GM19467 (cell line): ENCODE measurements at regions not wholly inside any gene's neighbourhood (a gene's known extent, or its start where the extent isn't known, plus 50 kb on each side); places are given as distances from the start of the nearest gene placed in this dataset.

Experiments used
- ATAC-seq: cut with Tn5 transposase; IDR thresholded peaks from one replicate; pipeline ENCODE4 v1.9.1; 2021; ENCODE audit warnings: mild to moderate bottlenecking, moderate library complexity; ENCODE audit not compliant: unreplicated experiment

DNA sequence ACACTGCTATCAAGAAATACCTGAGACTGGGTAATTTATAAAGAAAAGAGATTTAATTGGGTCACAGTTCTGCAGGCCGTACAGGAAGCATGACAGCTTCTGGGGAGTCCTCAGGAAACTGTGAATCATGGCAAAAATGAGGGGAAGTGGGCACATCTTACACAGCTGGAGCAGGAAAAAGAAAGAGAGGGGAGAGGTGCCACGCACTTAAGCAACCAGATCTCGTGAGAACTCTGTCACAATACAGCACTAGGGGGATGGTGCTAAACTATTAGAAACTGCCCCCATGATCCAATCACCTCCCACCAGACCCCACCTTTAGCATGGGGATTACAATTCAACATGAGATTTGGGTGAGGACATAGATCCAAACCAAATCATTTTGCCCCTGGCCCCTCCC is 105.5 kb upstream of the CPLX2 start:
- ATAC-seq: no peak

DNA sequence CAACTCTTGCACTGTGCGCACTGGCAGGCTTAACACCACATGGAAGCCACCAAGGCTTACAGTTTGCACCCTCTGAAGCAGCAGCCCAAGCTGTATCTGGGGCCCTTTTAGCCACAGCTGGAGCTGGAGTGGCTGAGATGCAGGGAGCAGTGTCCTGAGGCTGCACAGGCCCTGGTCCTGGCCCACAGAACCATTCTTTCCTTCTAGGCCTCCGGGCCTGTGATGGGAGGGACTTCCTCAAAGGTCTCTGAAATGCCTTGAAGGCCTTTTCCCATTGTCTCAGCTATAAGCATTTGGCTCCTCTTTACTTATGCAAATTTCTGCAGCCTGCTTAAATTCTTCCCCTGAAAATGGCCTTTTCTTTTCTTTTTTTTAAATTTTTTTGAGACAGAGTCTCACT is 104.4 kb upstream of the CPLX2 start:
- no peak for ATAC-seq

DNA sequence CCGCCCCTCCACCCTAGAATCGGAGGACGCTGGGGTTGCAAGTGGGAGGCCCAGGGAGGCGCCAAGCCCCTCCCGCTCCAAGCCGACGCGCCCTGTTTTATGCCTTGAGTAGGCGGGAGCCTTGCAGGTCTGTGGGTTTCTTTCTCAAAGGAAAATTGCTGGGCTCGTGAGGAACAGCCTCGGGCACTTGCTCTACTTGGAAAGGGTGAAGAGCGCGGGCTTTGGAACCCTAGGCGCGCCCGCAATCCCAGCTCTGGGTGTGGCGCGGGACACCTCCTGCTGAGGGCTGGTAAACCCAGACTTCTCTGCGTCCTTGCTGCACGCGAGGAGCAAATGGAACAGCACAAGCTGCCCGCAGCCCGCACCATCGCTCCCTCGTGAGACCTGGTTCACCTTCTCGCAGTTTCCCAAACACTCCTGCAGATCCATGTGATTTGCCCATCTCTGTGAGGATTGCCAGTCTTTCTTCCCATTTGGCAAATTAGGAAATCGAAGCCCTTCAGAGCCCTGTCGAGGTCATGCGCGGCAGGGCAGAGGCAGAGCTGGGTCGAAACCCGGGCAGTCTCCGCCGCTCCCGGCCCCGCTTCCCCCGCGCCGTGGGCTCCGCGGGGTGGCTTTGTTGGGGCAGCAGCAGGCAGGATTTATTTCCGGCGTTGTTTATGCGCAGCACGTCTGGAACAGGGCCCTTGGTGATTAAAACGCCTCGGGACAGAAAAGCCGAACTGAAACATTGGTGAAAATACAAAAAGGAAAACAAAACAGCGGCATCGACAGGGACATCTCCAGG is 98.4 kb upstream of the CPLX2 start:
- no peak for ATAC-seq

DNA sequence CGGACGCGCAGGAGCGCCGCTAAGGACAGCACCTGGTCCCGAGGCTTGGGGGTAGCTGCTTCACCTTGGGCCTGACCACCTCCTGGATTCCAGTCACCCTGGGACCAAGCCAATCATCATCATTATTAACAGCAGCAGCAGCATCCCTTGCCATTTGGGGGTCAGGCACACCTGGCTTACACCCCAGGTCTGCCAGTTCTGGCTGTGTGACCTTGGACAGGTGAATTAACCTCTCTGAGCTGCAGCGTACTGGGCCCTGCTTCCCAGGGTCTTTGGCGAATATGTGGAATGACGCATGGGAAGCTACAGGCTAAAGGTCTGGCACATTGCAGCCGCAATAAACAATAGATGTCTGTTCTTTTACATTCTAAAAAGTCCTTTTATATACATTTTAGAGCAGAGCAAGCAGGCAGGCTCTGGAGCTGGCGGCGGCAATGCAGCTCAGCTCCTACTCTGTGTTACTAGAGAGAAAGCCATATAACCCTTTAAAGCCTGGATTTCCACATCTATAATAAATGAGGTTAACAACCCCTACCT is 97.8 kb upstream of the CPLX2 start:
- ATAC-seq: no peak

DNA sequence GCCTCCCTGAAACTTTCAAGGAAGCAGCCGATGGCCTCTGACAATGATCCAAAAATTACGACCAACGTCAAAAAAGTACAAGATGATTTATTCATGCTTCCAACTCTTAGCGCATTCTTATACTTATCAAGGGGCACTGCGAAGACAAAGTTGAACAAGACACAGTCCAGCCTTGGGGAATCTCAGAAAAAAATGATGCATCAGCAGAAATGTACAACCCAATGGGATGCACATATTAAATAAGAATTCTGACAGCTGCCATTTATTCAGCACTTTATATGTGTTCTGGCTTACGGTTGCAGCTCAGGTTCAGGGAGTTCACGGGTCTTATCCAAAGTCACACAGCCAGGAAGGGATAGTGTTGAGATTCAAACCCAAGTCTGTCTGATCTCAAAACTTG is 96.0 kb upstream of the CPLX2 start:
- ATAC-seq: no peak

DNA sequence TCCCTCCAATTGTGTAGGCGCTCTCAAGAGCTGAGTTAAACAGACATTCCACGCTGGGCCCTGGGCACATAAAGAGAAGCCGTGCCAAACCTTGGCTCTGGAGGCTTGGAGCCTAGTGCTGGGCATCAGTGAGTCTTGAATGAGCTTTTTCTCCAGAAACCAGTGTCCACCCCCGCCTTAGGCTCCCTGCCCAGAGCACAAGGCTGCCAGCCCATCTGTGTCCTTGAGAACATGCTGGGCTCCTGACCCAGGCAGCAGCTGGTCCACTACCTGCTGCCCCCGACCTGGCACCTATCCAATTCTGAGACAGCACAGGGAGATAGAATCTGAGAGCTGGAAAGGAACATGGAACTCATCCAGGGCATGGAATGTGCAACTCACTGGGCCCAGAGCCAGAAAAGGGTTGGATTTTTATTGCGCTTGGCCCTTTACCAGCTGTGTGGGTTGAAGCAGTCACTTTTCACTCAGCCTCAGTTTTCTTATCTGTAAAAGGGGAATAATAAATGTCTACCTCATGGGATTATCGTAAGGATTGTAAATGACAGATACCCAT is 92.4 kb upstream of the CPLX2 start:
- ATAC-seq: no peak

DNA sequence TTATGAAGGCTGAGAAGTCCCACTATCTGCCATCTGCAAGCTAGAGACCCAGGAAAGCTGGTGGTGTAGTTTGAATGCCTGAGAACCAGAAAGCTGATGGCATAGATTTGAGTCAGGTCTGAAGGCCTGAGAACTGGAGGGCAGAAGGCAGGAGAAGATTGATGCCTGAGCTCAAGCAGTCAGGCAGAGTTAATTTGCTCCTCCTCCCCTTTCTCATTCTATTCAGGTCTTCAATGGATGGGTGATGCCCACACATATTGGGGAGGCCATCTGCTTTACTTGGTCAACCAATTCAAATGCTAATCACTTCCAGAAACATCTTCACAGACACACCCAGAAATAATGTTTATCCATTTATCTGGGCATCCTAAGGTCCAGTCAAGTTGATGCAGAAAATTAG is 87.6 kb upstream of the CPLX2 start:
- no peak for ATAC-seq

DNA sequence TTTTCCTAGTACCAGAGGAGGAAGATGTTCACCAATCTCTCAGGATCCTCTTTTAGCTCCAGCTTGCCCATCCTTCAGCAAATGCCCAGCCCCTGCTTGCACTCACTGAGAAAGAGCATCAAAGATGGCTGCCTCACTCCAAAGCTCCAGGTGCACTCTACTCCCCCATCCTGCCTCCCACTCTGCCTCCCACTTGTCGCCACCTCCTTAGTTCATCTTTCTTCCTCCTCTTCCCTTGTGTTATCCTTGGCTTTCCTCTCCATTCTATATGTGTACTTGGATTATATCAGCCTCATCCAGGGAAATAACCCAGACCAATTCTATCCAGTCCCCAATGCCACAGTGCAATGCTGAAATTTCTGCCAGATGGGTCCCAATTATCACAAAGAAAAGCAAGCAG is 87.1 kb upstream of the CPLX2 start:
- ATAC-seq: no peak

DNA sequence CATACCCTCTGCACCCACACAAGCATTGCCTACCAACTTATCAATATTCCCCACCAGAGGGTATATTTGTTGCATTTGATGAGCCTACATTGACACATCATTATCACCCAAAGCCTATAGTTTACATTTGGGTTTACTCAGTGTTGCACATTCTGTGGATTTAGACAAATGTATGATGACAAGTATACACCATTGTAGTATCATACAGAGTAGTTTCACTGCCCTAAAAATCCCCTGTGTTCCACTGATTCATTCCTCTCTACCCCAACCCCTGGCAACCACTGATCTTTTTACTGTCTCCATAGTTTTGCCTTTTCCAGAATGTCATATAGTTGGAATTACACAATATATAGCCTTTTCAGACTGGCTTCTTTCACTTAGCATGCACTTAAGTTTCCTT is 85.7 kb upstream of the CPLX2 start:
- ATAC-seq: no peak

DNA sequence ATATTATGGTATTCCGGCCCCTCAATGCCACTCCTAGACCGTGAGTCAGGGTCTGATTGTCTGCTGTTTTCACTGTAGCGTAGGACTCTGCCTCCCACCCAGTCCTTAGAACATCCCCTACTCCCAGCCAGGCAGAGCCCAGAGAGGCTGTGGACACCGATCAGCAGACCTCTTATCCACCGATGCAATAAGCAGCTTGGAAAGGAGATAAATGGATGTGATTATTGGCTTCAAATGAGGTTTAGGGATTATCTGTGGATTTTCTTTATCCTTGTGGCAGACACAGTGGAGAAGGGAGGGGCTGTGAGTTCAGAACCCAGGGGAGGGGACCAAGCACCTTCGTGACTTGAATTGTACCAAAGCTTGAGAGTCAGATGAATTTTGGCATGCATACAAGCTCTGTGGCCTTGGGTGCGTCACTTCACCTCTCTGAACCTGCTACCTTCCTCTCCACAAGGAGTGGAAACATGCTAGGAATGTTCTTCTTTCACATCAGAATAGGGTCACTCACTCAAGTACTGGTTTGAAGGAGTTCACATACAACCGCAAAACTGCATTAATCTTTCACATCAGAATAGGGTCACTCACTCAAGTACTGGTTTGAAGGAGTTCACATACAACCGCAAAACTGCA is 83.1 kb upstream of the CPLX2 start:
- no peak for ATAC-seq

DNA sequence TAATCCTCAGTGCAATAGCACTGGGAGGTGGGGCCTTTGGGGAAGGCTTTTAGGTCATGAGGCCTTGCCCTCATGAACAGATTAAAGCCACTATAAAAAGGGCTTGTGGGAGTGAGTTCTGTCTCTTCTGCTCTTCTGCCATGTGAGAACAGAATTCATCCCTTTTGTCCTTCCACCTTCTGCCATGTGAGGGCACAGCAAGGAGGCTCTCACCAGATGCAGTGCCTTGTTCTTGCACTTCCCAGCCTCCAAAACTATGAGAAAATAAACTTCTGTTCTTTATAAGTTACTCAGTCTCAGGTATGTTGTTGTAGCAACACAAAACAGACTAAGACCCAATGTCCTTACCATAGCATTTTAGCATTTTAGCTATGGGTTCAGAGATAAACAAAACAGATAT is 81.7 kb upstream of the CPLX2 start:
- no peak for ATAC-seq

DNA sequence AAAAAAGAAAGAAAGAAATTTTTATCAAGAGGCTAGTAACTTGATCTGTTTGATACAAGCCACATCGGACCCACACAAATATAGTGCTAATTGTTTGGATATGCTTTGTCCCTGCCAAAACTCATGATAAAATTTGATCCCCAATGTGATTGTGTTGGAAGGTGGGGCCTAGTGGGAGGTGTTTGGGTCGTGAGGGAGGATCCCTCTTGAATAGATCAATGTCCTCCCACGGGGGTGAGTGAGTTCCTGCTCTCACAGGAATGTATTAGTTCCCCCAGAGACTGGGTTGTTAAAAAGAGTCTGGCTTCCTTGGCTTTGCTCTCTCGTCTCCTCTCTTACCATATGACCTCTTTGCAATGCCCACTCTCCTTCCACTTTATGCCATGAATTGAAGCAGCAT is 80.6 kb upstream of the CPLX2 start:
- no peak for ATAC-seq

DNA sequence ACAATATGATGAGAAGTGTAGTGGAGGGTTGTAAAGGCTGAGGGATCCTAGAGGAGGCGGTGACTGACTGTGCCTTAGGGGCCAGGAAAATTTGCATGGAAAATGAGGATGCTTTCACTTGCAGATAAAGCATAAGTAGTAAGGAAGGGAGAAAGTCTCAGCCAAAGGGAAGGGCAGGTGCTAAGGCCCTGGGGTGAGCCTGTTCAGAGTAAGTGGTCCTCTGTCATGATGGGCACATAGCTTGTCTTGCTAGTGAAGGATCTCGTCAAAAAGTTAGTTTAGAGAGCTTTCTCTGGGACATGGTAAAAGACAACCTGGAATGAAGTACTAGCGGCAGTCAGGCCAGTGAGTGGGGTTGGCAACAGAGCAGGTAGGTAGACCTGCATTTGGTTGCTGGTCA is 75.4 kb upstream of the CPLX2 start:
- no peak for ATAC-seq

DNA sequence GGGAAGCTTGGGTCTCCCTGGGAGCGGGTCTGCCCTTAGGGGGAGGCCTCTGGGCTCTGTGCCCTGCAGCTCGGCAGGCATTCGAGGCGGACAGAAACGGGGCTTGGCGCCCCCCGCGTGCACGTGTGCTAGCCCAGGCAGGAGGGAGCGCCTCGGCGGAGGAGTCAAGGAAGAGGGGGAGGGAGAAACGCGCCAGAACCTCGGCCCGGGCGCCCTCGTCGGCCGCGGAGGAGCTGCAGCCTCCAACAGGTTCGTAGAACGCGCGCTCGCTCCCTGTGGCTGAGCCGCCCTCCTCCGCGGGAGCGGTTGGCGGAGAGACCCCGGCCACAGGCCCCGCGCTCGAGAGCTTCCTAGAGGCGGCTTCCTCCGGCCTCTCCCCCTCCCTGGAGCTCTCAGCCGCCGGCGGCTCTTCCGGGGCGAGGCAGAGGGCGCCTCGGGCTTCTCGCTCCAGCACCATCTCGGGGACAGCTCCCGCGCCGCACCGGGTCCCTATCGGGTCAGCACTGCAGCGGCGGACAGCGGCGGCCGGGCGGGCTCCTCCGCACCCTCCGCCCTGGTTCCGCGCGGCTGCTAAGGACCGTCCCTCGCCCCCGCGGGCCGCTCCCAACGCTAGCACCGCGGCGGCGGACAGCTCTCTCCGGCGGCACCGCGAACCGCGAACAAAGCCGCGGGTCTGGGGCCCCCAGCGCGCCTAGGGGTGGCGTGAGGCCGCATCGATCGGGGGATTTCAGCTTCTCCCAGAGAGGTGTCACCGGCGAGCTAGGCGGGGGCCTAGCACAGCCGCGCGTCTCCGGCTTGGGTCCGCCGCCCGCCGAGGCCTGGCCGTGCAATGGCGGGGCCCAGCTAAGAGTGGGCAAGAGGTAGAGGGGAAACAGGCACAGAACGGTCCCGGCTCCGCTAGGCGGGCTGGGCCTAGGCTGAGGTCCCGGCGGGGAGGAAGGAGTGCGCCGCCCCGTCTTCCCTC is 74.6 kb upstream of the CPLX2 start:
- peak; percentile 78 for ATAC-seq

DNA sequence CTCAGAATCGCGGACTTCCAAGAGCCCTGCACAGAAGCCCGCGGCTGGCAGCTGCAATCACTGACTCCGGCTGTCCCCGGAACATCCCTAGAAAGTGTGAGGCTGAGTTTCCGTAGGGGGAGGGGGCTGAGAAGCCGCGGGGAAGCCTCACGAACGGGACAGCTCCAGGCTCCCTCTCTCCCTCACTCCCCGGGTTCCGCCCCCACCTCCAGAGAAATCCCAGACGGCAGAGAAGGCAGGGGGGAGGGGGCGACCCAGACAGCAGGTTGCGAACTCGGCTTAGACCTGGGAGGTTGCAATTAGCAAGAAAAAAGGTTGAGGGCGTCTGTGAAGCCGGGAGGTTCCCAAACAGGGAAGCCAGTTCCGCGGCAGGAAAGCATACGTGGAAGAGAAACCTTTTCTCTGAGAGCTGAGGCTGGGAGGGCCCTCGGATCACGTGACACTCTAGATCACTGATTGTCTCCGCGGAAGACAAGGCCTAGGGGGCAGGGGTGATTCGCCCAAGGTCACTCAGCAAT is 73.8 kb upstream of the CPLX2 start:
- ATAC-seq: no peak

DNA sequence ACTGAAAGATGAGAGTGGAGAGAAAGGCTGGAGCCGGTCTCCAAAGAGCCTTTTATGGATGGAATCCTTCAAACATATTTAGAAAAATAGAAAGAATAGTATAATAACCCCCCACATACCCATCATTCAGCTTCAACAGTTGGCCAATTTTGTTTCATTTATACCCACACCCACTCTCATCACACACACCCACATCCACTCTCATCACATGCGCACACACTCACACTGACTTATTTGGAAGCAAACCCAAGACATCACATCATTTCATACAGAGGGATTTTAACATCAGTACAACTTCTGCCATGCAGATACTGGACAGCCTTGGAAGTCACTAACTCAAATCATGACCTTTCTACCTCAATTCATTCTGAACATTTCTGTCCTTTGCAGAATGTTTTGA is 72.8 kb upstream of the CPLX2 start:
- ATAC-seq: no peak

DNA sequence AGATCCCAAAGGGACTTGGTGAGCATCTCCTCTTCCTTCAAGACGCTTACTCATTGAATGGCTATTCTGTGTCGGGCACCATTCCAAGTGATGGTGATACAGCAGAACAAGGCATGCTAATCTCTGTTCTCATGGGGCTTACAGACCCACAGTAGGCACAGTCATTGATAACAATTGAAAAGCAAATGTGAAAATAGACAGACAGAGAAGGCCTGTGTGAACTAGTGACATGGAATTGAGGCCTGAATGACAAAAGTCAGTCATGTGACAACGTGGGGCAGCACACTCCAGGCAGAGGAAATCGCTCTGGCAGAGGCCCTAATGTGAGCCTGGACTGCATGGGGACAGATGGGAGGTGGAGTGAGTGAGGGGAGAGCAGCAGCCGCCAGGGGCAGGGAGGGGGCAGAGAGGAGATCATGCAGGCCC is 70.7 kb upstream of the CPLX2 start:
- ATAC-seq: no peak

DNA sequence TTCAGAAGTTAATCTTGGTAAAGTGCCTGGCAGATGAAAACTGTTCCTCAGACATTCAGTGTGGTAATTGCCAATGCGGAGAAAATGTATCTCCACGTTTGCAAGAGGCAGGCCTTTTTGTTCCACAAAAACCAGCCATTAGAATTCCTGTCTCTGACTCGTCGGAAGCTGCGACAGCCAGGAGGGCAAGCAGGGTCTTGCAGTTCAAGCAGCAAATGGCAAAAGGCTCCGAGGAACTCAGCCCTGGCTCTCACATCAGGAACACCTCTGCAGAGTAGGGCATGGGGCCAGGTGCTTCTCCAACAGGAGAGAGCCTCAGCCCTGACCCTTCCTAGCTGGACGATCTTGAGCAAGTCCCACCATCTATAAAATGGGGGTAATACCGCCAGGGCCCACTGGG is 69.0 kb upstream of the CPLX2 start:
- no peak for ATAC-seq

DNA sequence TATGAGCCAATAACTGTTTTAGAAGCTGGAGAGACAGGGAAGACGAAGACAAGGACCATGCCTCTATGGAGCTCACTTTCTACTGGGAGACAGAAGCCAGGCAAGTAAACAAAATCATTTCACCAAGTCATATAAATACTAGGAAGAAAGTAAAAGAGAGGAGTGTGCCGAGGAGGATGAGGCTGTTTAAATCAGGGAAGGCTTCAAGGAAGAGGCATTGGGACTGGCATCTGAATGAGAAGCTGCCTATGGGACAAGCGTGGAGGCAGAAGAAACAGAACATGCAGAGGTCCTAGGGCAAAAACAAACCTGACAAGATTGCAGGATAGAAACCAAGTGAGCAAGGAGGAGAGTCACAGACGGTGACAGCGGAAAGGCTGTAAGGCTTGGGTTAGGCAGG is 68.1 kb upstream of the CPLX2 start:
- ATAC-seq: no peak

DNA sequence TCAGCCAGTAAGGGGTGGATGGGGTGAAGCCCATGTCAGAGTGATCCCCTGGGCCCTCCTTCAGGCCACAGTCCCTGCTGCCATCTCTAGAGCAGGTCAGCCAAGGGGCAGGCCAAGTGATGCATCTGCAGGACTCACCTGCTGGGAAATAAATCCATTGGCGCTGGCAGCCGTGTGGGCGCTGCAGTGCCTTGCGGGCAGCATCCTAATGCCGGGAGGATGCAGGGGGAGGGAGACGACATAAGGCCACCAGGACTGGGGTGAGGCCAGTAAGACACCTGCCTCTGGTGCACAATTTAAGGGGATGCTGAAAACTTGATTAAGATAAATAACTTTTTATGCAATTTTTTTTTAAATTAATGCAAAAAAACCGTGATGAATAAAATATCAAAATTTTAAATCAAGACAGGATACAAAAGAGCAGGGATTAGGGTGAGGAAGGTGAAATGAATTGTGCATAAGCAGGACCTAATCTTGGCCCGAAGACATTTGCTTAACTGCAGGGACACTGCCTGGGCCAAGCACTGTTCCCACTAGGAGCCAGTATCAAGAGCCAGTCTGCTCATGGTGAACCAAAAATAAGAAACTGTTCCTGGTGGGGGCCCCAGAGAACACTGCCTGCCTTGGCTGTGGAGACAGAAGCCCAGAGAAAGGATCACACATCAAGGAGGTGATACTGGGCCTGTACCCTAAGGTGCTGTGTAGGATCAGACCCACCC is 67.5 kb upstream of the CPLX2 start:
- ATAC-seq: no peak
